COLO829 (cell line): ENCODE measurements at regions not wholly inside any gene's neighbourhood (a gene's known extent, or its start where the extent isn't known, plus 50 kb on each side); places are given as distances from the start of the nearest gene placed in this dataset.

Experiments
- DNase-seq: peaks from one replicate; pipeline ENCODE4 v3.0.0; 2012; ENCODE audit warnings: low spot score

- DNase-seq, result no peak
These were observed 62.0 kb downstream of the CNGA2 start for GRCh38 chrX:151796576-151796975.

- DNase-seq, result no peak
These were observed 67.4 kb downstream of the CNGA2 start for GRCh38 chrX:151801980-151802379.

GRCh38 chrX:151806967-151807540 is 72.5 kb downstream of the CNGA2 start:
- no peak for DNase-seq

GRCh38 chrX:151812661-151813060 is 78.1 kb downstream of the CNGA2 start:
- DNase-seq, result no peak

GRCh38 chrX:151814767-151815166 is 80.2 kb downstream of the CNGA2 start:
- no peak for DNase-seq

- no peak for DNase-seq
These were observed 80.9 kb downstream of the CNGA2 start for GRCh38 chrX:151815398-151815797.

GRCh38 chrX:151816934-151817333 is 82.4 kb downstream of the CNGA2 start:
- DNase-seq, result no peak

GRCh38 chrX:151818828-151819227 is 84.3 kb downstream of the CNGA2 start:
- DNase-seq, result no peak

- no peak for DNase-seq
These were observed 86.7 kb downstream of the CNGA2 start for GRCh38 chrX:151821226-151821625.

GRCh38 chrX:151825007-151825406 is 87.7 kb upstream of the MAGEA4 start:
- no peak for DNase-seq

- DNase-seq, result peak; percentile 22
These were observed 86.7 kb upstream of the MAGEA4 start for GRCh38 chrX:151825925-151826485.

GRCh38 chrX:151828439-151829080 is 84.1 kb upstream of the MAGEA4 start:
- DNase-seq, result no peak

GRCh38 chrX:151830911-151831310 is 81.8 kb upstream of the MAGEA4 start:
- DNase-seq, result no peak

GRCh38 chrX:151852294-151852693 is 60.4 kb upstream of the MAGEA4 start:
- no peak for DNase-seq

GRCh38 chrX:151854726-151855495 is 57.8 kb upstream of the MAGEA4 start:
- no peak for DNase-seq

- DNase-seq, result no peak
These were observed 53.2 kb upstream of the MAGEA4 start for GRCh38 chrX:151859481-151859880.

GRCh38 chrX:151860827-151861226 is 51.9 kb upstream of the MAGEA4 start:
- no peak for DNase-seq
